HG03469 (cell line): ENCODE measurements at regions not wholly inside any gene's neighbourhood (a gene's known extent, or its start where the extent isn't known, plus 50 kb on each side); places are given as distances from the start of the nearest gene placed in this dataset.
A peak's percentile ranks its signal among the peaks of the same experiment; 100 is the strongest.
"Not testable (repeated sequence)": the region's sequence is repeated elsewhere in the genome, so short reads cannot be mapped to it uniquely, and the experiment has no call there.

ENCODE experiments used
- ATAC-seq: cut with Tn5 transposase; IDR thresholded peaks from one replicate; pipeline ENCODE4 v1.9.1; 2021; ENCODE audit warnings: mild to moderate bottlenecking, moderate library complexity, moderate number of reproducible peaks; ENCODE audit not compliant: unreplicated experiment

GRCh38 chr2:36302911-36303310 lies 52.7 kb upstream of the CRIM1 start:
- no peak for ATAC-seq

DNA sequence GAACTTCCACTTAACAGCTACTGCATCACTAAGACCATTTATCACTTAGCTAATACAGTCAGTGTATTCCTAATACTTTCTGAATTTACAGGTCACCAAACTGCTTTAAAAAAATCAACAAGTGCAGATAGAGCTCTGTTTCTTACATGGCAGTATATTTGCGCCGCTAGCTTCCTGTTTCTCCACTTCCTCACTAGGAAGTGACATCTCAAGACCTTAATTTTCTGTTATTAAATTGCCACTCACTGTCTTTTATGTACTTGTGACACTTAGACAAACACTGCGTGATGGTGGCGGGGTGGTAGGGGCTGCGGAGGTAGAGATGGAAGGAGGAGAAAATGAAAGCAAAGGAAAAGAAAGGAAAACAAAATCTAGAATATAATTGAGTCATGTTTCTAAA lies 53.7 kb upstream of the CRIM1 start:
- ATAC-seq = no peak

- ATAC-seq = peak; percentile 59
Observed at GRCh38 chr2:36300697-36301096, 54.9 kb upstream of the CRIM1 start.

DNA sequence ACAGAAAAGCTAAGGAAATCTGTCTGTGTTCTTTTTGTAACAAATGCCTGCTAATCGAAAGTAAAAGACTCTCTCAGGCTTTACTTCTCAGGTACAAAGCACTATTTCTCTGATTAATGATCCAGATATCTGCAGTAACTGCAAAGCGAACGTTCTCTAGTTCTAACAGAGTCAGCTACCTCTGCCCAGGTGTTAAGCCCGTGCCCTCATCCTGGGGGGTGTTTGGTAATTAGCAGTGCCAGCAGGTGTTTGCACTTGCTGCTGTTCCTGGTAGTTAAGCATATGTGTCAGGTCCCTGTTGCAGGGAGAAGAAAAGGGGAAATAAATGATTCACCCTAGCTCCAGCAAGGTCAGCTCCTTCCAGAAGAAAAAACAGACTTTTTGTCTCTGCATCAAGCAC lies 58.8 kb upstream of the CRIM1 start:
- ATAC-seq = no peak

GRCh38 chr2:36294316-36294721 lies 61.3 kb upstream of the CRIM1 start:
- ATAC-seq = no peak

GRCh38 chr2:36290306-36290856 lies 65.2 kb upstream of the CRIM1 start:
- ATAC-seq = no peak

- no peak for ATAC-seq
Observed at GRCh38 chr2:36289731-36290130, 65.8 kb upstream of the CRIM1 start.

- no peak for ATAC-seq
Observed at GRCh38 chr2:36287363-36288275, 68.0 kb upstream of the CRIM1 start.

GRCh38 chr2:36279506-36279905 lies 76.1 kb upstream of the CRIM1 start:
- ATAC-seq = not testable (repeated sequence)

DNA sequence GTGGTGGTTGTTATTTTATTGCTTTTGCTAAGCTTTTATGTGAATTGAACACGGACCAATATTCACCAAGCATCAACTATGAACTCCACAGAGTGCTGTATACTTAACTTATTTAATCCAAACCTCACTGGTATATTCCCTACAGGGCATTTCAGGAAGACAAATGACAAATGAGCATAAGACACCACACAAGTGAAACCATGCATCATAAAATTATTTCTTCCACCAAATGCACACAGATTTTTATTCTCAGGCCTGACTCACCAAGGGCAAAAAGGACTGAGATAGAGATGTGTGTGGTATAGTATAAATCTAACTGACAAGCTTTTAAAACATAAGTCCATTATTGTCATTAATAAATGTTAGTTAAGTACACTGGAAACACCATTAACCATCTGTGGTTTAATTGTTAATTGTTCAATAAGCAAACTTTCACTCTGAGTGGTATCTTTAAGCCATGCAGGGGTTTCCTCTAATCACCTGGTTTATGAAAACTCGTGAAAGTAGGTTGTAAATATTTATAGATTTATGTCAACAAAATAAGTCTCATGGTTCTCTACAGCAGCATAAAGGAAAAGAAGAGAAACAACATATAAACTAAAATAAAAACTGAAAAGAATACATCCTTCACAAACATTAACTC lies 77.6 kb upstream of the CRIM1 start:
- ATAC-seq = no peak

DNA sequence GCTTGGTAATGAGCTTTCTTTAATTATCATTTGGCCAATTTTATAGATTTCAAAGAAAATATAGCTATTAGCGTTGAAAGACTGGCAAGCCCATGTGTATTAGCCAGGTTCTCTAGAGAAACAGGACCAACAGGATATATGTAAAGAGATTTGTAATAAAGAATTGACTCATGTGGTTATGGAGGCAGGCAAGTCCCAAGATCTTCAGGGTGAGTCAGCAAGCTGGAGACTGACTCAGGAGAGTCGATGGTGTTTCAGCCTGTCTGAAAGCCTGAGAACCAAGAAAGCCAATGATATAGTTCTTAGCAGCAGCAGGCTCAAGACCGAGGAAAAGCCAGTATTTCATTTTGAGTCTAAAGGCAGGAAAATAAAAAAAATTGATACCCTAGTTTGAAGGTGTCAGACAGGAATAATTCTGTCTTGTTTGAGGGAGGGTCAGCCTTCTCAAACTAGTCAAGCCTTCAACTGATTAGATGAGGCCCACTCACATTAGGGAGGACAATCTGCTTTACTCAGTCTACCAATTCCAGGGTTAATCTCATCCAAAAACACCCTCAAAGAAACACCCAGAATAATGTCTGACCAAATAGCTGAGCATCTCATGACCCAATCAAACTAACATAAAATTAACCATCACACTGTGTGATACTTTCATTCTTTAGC lies 78.3 kb upstream of the CRIM1 start:
- ATAC-seq = peak; percentile 71

- ATAC-seq = no peak
Observed at GRCh38 chr2:36271266-36271665, 84.3 kb upstream of the CRIM1 start.

DNA sequence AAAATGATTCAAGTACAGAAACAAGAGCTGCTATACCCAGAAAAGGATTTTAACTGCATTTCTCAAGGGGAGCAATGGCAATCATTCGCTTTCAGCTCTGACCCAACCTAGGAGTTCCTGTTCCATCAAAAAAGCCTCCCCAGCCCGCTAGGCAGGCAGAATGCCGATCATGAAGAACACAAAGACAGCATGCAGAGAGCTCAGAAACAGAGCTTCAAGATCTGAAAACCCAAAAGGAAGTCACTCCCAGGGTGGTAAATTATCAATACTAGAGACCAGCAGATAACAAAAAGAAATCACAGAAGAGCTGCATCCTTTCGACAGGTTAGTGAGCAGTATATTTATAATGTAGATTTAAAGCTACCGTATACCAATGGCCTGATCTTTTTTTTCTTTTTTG lies 84.8 kb upstream of the CRIM1 start:
- ATAC-seq = no peak

- ATAC-seq = no peak
Observed at GRCh38 chr2:36267194-36267593, 88.4 kb upstream of the CRIM1 start.

GRCh38 chr2:36266536-36267121 lies 88.9 kb upstream of the CRIM1 start:
- no peak for ATAC-seq

DNA sequence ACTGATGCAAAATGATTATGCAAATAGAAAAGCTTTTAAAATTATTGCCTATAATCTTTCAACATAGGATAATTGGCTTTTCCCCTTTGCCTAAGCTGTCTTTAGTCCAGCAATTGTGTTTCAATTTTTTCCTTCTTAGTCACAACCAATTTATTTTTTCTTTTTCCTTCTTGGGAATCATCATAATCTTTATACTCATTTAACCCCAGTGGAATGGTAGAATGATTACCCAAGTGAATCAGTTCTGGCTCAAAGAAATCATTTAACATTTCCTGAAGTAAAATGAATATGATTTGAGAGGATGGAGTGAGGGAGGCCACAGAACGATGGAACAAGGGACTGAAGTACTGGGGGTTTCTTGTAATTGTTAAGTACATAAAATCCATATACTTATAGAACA lies 93.0 kb upstream of the CRIM1 start:
- ATAC-seq = no peak

DNA sequence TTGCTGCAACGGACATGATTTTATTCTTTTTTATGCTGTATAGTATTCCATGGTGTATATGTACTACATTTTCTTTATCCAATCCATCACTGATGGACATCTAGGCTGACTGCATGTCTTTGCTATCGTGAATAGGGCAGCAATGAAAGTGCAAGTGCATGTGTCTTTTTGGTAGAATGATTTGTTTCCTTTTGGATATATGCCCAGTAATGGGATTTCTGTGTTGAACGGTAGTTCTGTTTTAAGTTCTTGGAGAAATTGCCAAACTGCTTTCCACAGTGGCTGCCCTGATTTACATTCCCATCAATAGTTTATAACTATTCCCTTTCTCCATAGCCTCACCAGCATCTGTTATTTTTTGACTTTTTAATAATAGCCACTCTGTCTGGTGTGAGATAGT lies 99.7 kb upstream of the CRIM1 start:
- ATAC-seq = no peak

DNA sequence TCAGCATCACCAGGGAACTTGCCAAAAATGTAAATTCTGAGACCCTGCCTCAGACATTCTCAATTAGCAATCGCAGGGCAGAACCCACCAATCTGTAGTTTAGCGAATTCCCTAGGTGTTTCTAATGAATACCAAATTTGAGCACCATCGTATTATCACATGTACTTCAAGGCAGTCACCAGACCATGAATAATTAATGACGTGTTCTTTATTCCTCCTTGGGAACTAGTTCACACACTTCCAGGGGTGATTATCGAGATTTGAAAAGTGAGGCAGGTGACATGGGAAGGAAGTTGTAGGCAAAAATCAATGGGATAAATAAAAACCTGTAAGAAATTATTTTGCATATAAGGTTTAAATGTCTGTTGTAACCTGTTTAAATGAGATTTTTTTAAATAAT lies 102.5 kb upstream of the CRIM1 start:
- ATAC-seq = no peak

DNA sequence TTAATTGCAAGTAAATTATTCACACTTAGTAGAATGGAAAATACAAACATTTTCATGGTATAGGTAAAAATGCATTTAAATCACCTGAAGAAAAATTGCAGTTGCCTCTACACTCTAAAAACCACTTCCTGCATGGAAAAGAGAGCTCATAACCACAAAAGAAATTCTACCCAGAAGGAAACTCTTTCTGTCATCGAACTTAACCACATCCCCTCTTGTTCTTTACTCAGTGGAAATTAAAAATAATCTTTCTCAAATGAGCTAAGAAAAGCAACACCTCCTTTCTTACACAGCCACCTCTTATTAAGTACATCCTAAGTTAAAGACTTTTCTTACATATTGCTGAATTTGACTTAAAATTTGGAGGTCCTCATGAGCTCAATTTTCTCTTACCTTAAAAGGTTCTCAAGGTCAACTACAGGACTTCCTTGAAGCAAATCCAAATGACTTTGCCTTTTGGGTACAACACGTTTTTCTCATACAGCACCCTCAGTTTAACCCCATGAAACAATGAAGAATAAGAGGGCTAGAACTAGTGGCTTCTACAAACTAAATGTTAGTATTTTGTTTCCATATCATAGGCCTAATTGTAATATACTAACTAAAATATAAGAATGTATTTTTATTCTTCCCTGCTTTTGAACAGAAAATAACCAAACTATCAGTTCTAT lies 109.1 kb upstream of the CRIM1 start:
- peak; percentile 89 for ATAC-seq

DNA sequence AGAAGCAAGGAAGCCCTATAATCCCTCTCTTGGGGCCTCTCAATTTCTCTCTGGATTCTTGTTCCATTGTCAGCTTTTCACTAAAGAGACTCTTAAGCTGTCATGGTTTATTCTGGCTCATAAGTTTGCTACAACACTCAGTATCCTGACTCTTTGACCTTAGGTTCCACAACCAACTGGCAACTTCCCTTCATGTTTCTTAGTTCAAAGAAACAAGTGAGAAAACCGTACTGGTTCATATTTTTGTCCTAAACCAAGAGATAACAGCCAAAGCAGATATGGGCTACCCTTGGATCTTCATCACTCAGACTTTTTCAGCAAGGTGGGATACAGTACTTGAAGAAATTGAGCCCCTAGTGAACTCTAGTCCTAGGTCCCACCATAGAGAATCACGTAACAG lies 109.9 kb upstream of the CRIM1 start:
- ATAC-seq = no peak

DNA sequence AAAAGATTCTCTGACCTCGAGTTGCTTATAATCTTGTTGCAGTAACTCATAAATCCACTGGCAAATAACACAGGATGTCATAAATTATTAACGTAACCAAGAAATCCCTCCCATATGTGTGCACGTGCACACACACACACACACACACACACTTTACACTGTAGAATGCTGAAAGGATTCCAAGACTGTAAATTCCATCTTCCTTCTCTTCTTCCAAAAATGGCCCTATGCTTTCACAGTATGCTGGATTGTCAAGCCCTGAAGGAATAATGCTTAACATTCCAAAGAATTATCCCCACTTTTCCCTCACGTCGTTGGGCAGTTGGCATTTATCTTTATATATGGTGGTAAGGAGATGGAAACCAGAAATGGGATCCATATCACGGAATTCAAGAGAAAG lies 117.5 kb upstream of the CRIM1 start:
- ATAC-seq = no peak
